ENCODE measurements at regions not wholly inside any gene's neighbourhood (a gene's known extent, or its start where the extent isn't known, plus 50 kb on each side); places are given as distances from the start of the nearest gene placed in this dataset.

DNA sequence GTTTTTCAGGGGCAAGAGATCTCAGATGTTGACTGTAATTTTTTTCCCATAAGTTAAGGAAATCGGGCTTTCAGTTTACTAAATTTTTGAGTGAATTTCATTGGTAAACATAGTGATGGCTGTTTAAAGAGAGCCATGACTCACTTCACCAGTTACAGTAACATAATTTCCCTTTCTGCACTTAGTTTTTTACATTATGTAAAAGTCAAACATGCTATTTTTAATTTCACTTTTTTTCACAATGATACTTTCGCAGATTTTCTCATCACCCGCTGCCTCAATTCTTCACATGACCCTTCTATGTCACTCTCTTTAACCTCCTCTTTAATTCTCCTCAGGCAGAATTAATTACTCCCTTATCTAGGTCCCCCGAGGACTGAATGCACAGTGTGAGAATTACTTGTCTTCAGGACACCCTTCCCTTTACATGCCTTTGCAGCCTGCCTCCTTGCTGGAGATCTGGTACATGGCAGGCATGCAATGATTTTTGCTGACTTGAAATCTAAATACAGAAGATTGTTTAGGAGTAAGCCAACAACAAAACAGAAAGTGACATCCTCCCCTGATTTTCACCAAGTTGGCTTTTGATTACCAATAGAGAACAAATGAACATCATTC is 217.5 kb upstream of the S1PR3 start (continued):
- no peak for TF ChIP-seq ZNF248 (tag by site-specific recombination; IDR thresholded peaks at IDR 0.05)
- TF ChIP-seq FEZF1 (tag by site-specific recombination; IDR thresholded peaks at IDR 0.05) = peak; percentile 62; the same call in 1 of the 2 replicates
- TF ChIP-seq, protein P1, sequence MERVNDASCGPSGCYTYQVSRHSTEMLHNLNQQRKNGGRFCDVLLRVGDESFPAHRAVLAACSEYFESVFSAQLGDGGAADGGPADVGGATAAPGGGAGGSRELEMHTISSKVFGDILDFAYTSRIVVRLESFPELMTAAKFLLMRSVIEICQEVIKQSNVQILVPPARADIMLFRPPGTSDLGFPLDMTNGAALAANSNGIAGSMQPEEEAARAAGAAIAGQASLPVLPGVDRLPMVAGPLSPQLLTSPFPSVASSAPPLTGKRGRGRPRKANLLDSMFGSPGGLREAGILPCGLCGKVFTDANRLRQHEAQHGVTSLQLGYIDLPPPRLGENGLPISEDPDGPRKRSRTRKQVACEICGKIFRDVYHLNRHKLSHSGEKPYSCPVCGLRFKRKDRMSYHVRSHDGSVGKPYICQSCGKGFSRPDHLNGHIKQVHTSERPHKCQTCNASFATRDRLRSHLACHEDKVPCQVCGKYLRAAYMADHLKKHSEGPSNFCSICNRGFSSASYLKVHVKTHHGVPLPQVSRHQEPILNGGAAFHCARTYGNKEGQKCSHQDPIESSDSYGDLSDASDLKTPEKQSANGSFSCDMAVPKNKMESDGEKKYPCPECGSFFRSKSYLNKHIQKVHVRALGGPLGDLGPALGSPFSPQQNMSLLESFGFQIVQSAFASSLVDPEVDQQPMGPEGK (tag by site-specific recombination; IDR thresholded peaks at IDR 0.05) = no peak
- TF ChIP-seq ZNF184 (tag by site-specific recombination; IDR thresholded peaks at IDR 0.05) = no peak
- TF ChIP-seq ZNF623 (tag by site-specific recombination; IDR thresholded peaks at IDR 0.05) = no peak
- TF ChIP-seq, protein P2, sequence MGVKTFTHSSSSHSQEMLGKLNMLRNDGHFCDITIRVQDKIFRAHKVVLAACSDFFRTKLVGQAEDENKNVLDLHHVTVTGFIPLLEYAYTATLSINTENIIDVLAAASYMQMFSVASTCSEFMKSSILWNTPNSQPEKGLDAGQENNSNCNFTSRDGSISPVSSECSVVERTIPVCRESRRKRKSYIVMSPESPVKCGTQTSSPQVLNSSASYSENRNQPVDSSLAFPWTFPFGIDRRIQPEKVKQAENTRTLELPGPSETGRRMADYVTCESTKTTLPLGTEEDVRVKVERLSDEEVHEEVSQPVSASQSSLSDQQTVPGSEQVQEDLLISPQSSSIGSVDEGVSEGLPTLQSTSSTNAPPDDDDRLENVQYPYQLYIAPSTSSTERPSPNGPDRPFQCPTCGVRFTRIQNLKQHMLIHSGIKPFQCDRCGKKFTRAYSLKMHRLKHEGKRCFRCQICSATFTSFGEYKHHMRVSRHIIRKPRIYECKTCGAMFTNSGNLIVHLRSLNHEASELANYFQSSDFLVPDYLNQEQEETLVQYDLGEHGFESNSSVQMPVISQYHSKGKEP (tag by site-specific recombination; IDR thresholded peaks at IDR 0.05) = peak; percentile 49; the same call in 1 of the 2 replicates
- TF ChIP-seq ZNF664 (tag by site-specific recombination; IDR thresholded peaks at IDR 0.05) = no peak
- TF ChIP-seq ZEB2 (tag by site-specific recombination; IDR thresholded peaks at IDR 0.05) = peak; percentile 31; the same call in 1 of the 2 replicates
- no peak for TF ChIP-seq HOXD13 (CRISPR knock-in tag; IDR thresholded peaks at IDR 0.05; ENCODE audit: borderline replicate concordance)
- no peak for TF ChIP-seq ZNF19 (tag by site-specific recombination; IDR thresholded peaks at IDR 0.05; ENCODE audit: low read depth)
- no peak for TF ChIP-seq ZNF37A (tag by site-specific recombination; IDR thresholded peaks at IDR 0.05)
- TF ChIP-seq ZNF423 (tag by site-specific recombination; IDR thresholded peaks at IDR 0.05) = peak; percentile 53; the same call in 1 of the 2 replicates
- TF ChIP-seq ZNF670 (tag by site-specific recombination; IDR thresholded peaks at IDR 0.05; ENCODE audit: low read depth) = no peak
- TF ChIP-seq ZNF837 (tag by site-specific recombination; IDR thresholded peaks at IDR 0.05) = no peak
- TF ChIP-seq ZNF785 (tag by site-specific recombination; IDR thresholded peaks at IDR 0.05) = no peak
- TF ChIP-seq ZNF157 (tag by site-specific recombination; IDR thresholded peaks at IDR 0.05) = no peak
- no peak for TF ChIP-seq ZFP69B (tag by site-specific recombination; IDR thresholded peaks at IDR 0.05)
- no peak for TF ChIP-seq ZNF416 (tag by site-specific recombination; IDR thresholded peaks at IDR 0.05)
- TF ChIP-seq ZFP3 (tag by site-specific recombination; IDR thresholded peaks at IDR 0.05; ENCODE audit: low read depth) = no peak
- no peak for TF ChIP-seq ZNF558 (tag by site-specific recombination; IDR thresholded peaks at IDR 0.05)
- TF ChIP-seq ZNF76 (tag by site-specific recombination; IDR thresholded peaks at IDR 0.05; ENCODE audit: borderline replicate concordance, low read depth) = no peak

DNA sequence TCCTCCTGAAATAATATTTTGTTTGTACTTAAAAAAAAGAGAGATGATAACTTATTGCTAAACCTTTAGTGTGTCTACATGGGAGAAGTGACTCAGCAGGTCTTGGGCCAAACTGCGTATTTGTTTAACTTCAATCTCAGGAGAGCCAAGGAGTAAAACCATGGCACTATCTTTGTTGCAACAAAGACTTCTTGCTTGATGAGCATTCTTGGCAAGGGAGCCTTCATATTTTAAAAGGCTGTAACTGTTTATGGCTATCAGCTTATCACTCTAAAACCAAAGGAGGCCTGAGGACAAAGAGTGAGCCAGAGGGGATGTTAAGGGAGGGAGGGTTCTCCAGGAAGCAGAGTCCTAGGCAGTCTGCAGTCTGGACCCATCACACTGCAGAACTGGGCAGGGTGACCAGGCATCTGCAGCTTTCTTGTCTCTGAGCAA is 216.2 kb upstream of the S1PR3 start:
- CTCF ChIA-PET = interaction anchor here (0.5 to 1.1 kb wide), 2 partner anchors 8 to 160 kb away, joined by 3 to 4 read pairs; no protein-coding TSS in a partner anchor
- no peaks in the 10 kb centered on the region for H3K9me3 ChIP-seq (ENCODE audit: control insufficient read depth, insufficient read depth, low read depth, low read length)
- H3K4me1 ChIP-seq (ENCODE audit: control insufficient read depth, insufficient read depth, low read length) = peaks cover 14% of the 10 kb centered on the region
- POLR2A ChIA-PET = no interaction called here
- H3K27ac ChIP-seq (ENCODE audit: extremely low read depth, low read depth, low read length) = no peak overlapping the region
- H3K36me3 ChIP-seq (ENCODE audit: control insufficient read depth in 2 of 2, insufficient read depth in 1 of 2, low read length in 2 of 2) = no peaks in the 10 kb centered on the region
- no peak overlapping the region for H3K4me3 ChIP-seq (ENCODE audit: low read depth, low read length)
- TF ChIP-seq ZNF16 (tag by site-specific recombination; IDR thresholded peaks at IDR 0.05; ENCODE audit: low read depth) = no peak
- TF ChIP-seq, protein P3, sequence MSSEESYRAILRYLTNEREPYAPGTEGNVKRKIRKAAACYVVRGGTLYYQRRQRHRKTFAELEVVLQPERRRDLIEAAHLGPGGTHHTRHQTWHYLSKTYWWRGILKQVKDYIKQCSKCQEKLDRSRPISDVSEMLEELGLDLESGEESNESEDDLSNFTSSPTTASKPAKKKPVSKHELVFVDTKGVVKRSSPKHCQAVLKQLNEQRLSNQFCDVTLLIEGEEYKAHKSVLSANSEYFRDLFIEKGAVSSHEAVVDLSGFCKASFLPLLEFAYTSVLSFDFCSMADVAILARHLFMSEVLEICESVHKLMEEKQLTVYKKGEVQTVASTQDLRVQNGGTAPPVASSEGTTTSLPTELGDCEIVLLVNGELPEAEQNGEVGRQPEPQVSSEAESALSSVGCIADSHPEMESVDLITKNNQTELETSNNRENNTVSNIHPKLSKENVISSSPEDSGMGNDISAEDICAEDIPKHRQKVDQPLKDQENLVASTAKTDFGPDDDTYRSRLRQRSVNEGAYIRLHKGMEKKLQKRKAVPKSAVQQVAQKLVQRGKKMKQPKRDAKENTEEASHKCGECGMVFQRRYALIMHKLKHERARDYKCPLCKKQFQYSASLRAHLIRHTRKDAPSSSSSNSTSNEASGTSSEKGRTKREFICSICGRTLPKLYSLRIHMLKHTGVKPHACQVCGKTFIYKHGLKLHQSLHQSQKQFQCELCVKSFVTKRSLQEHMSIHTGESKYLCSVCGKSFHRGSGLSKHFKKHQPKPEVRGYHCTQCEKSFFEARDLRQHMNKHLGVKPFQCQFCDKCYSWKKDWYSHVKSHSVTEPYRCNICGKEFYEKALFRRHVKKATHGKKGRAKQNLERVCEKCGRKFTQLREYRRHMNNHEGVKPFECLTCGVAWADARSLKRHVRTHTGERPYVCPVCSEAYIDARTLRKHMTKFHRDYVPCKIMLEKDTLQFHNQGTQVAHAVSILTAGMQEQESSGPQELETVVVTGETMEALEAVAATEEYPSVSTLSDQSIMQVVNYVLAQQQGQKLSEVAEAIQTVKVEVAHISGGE (tag by site-specific recombination; conservative IDR thresholded peaks at IDR 0.05; ENCODE audit: low read depth) = no peak
- TF ChIP-seq, protein P4, sequence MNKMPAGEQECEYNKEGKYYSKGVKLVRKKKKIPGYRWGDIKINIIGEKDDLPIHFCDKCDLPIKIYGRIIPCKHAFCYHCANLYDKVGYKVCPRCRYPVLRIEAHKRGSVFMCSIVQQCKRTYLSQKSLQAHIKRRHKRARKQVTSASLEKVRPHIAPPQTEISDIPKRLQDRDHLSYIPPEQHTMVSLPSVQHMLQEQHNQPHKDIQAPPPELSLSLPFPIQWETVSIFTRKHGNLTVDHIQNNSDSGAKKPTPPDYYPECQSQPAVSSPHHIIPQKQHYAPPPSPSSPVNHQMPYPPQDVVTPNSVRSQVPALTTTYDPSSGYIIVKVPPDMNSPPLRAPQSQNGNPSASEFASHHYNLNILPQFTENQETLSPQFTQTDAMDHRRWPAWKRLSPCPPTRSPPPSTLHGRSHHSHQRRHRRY (tag by site-specific recombination; IDR thresholded peaks at IDR 0.05) = no peak
- TF ChIP-seq, protein P5, sequence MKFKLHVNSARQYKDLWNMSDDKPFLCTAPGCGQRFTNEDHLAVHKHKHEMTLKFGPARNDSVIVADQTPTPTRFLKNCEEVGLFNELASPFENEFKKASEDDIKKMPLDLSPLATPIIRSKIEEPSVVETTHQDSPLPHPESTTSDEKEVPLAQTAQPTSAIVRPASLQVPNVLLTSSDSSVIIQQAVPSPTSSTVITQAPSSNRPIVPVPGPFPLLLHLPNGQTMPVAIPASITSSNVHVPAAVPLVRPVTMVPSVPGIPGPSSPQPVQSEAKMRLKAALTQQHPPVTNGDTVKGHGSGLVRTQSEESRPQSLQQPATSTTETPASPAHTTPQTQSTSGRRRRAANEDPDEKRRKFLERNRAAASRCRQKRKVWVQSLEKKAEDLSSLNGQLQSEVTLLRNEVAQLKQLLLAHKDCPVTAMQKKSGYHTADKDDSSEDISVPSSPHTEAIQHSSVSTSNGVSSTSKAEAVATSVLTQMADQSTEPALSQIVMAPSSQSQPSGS (tag by site-specific recombination; IDR thresholded peaks at IDR 0.05; ENCODE audit: low read depth) = no peak
- TF ChIP-seq, protein P6, sequence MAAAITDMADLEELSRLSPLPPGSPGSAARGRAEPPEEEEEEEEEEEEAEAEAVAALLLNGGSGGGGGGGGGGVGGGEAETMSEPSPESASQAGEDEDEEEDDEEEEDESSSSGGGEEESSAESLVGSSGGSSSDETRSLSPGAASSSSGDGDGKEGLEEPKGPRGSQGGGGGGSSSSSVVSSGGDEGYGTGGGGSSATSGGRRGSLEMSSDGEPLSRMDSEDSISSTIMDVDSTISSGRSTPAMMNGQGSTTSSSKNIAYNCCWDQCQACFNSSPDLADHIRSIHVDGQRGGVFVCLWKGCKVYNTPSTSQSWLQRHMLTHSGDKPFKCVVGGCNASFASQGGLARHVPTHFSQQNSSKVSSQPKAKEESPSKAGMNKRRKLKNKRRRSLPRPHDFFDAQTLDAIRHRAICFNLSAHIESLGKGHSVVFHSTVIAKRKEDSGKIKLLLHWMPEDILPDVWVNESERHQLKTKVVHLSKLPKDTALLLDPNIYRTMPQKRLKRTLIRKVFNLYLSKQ (tag by site-specific recombination; IDR thresholded peaks at IDR 0.05; ENCODE audit: borderline replicate concordance) = no peak
